ENCODE measurements at regions not wholly inside any gene's neighbourhood (a gene's known extent, or its start where the extent isn't known, plus 50 kb on each side); places are given as distances from the start of the nearest gene placed in this dataset.

GRCh38 chr11:121842192-121842585 is 273.8 kb downstream of the BLID start:
- DNase-seq (ENCODE audit: low spot score): no peak
- TF ChIP-seq CTCF (IDR thresholded peaks at IDR 0.05; ENCODE audit: extremely low read depth, missing control alignments): no peak

- TF ChIP-seq CTCF (IDR thresholded peaks at IDR 0.05; ENCODE audit: extremely low read depth, missing control alignments): no peak
- no peak for DNase-seq (ENCODE audit: low spot score)
These were observed 274.4 kb downstream of the BLID start for GRCh38 chr11:121841487-121842191.

- TF ChIP-seq CTCF (IDR thresholded peaks at IDR 0.05; ENCODE audit: extremely low read depth, missing control alignments): no peak
- DNase-seq (ENCODE audit: low spot score): no peak
These were observed 276.2 kb downstream of the BLID start for GRCh38 chr11:121839781-121840180.

GRCh38 chr11:121838571-121838970 is 277.4 kb downstream of the BLID start:
- no peak for DNase-seq (ENCODE audit: low spot score)
- TF ChIP-seq CTCF (IDR thresholded peaks at IDR 0.05; ENCODE audit: extremely low read depth, missing control alignments): no peak

GRCh38 chr11:121833970-121834369 is 282.0 kb downstream of the BLID start:
- DNase-seq (ENCODE audit: low spot score): no peak
- no peak for TF ChIP-seq CTCF (IDR thresholded peaks at IDR 0.05; ENCODE audit: extremely low read depth, missing control alignments)

GRCh38 chr11:121829159-121829643 is 286.8 kb downstream of the BLID start:
- no peak for TF ChIP-seq CTCF (IDR thresholded peaks at IDR 0.05; ENCODE audit: extremely low read depth, missing control alignments)
- DNase-seq (ENCODE audit: low spot score): no peak

- TF ChIP-seq CTCF (IDR thresholded peaks at IDR 0.05; ENCODE audit: extremely low read depth, missing control alignments): no peak
- DNase-seq (ENCODE audit: low spot score): no peak
These were observed 301.1 kb downstream of the BLID start for GRCh38 chr11:121814962-121815361.

Measured in GM20000 (cell line).